GM13977 (cell line): ENCODE measurements at regions not wholly inside any gene's neighbourhood (a gene's known extent, or its start where the extent isn't known, plus 50 kb on each side); places are given as distances from the start of the nearest gene placed in this dataset.

Experiments
- DNase-seq: peaks from one replicate; pipeline ENCODE4 v3.0.0; 2012; ENCODE audit warnings: low spot score
- CTCF ChIP-seq: IDR thresholded peaks from 2 replicates; pipeline ENCODE4 v1.5.1; 2012; ENCODE audit warnings: mild to moderate bottlenecking, control low read depth; ENCODE audit not compliant: insufficient read depth; ENCODE audit errors: extremely low read depth, missing control alignments
- in situ Hi-C: fragments of 300-500 bp; cut with MboI; formaldehyde crosslinking; loops from one replicate; pipeline ENCODE4 v1.12.0; 2022; ENCODE audit warnings: low sequenced_read_pairs, low pct_unique_long_range_greater_than_20kb, mixed read lengths, inconsistent platforms; ENCODE audit not compliant: unreplicated experiment

- DNase-seq: no peak
- in situ Hi-C loops: no loop called here
- TF ChIP-seq CTCF: no peak
Observed at GRCh38 chr2:140178234-140178633, 1398.0 kb upstream of the NXPH2 start.

GRCh38 chr2:140177086-140177485, 1396.9 kb upstream of the NXPH2 start:
- in situ Hi-C loops: no loop called here
- TF ChIP-seq CTCF: no peak
- no peak for DNase-seq

- DNase-seq: no peak
- in situ Hi-C loops: no loop called here
- TF ChIP-seq CTCF: no peak
Observed at GRCh38 chr2:140173790-140174189, 1393.6 kb upstream of the NXPH2 start.

GRCh38 chr2:140164449-140164848, 1384.3 kb upstream of the NXPH2 start:
- DNase-seq: no peak
- in situ Hi-C loops: no loop called here
- TF ChIP-seq CTCF: no peak

- in situ Hi-C loops: no loop called here
- DNase-seq: no peak
- no peak for TF ChIP-seq CTCF
Observed at GRCh38 chr2:140158259-140158658, 1378.1 kb upstream of the NXPH2 start.

- in situ Hi-C loops: no loop called here
- no peak for DNase-seq
Observed at GRCh38 chr2:140157816-140158215, 1377.6 kb upstream of the NXPH2 start.

More at GRCh38 chr2:140157816-140158215, 1377.6 kb upstream of the NXPH2 start:
- TF ChIP-seq CTCF: no peak
